ENCODE measurements at regions not wholly inside any gene's neighbourhood (a gene's known extent, or its start where the extent isn't known, plus 50 kb on each side); places are given as distances from the start of the nearest gene placed in this dataset.

DNA sequence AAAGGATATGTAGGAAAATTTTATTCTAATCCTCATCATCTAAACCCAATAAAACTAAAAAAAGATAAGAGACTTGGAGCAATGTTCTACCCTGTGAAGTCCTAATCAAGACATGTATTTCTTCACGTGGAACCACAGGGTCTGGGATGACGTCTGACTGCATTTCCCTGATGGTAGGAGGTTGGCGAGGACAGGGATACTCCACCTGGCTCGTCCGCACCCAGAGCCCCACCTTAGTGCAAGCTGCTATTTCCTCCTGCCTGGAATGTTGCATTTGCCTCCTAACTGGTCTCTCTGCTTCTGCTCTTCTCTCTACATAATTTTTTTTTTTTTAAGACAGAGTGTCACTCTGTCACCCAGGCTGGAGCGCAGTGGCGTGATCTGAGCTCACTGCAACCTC is 57.7 kb upstream of the RASGRP1 start:
- H3K36me3 ChIP-seq (replicated peaks) = no peaks in the 10 kb centered on the region
- peaks cover 3% of the 10 kb centered on the region for H3K27me3 ChIP-seq (replicated peaks)
- in situ Hi-C loops (cut with HindIII; ENCODE audit: low pct_ligation_motif_present, low sequenced_read_pairs) = no loop called here
- no peak for DNase-seq
- TF ChIP-seq, protein P1, sequence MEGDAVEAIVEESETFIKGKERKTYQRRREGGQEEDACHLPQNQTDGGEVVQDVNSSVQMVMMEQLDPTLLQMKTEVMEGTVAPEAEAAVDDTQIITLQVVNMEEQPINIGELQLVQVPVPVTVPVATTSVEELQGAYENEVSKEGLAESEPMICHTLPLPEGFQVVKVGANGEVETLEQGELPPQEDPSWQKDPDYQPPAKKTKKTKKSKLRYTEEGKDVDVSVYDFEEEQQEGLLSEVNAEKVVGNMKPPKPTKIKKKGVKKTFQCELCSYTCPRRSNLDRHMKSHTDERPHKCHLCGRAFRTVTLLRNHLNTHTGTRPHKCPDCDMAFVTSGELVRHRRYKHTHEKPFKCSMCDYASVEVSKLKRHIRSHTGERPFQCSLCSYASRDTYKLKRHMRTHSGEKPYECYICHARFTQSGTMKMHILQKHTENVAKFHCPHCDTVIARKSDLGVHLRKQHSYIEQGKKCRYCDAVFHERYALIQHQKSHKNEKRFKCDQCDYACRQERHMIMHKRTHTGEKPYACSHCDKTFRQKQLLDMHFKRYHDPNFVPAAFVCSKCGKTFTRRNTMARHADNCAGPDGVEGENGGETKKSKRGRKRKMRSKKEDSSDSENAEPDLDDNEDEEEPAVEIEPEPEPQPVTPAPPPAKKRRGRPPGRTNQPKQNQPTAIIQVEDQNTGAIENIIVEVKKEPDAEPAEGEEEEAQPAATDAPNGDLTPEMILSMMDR (IDR thresholded peaks at IDR 0.05; ENCODE audit: low read depth, low read length, missing control alignments) = no peak
- H3K27ac ChIP-seq = no peak overlapping the region
- H3K4me3 ChIP-seq (ENCODE audit: low read depth, low read length) = no peak overlapping the region

- Histone ChIP-seq H3K36me3 (replicated peaks) (no peaks in the 10 kb centered on the region), H3K27me3 (replicated peaks) (peaks cover 3% of the 10 kb centered on the region), H3K4me3 (ENCODE audit: low read depth, low read length) (no peak overlapping the region), H3K27ac (no peak overlapping the region)
- in situ Hi-C loops (cut with HindIII; ENCODE audit: low pct_ligation_motif_present, low sequenced_read_pairs) = no loop called here
- TF ChIP-seq, protein P1 (IDR thresholded peaks at IDR 0.05; ENCODE audit: low read depth, low read length, missing control alignments) = no peak
- DNase-seq = no peak
Measured at GRCh38 chr15:38622908-38623307, 58.3 kb upstream of the RASGRP1 start.

- no peak for DNase-seq
- H3K4me3 ChIP-seq (ENCODE audit: low read depth, low read length) = no peak overlapping the region
- TF ChIP-seq, protein P1 (IDR thresholded peaks at IDR 0.05; ENCODE audit: low read depth, low read length, missing control alignments) = no peak
- in situ Hi-C loops (cut with HindIII; ENCODE audit: low pct_ligation_motif_present, low sequenced_read_pairs) = no loop called here
- no peaks in the 10 kb centered on the region for H3K36me3 ChIP-seq (replicated peaks)
- no peak overlapping the region for H3K27ac ChIP-seq
- peaks cover 5% of the 10 kb centered on the region for H3K27me3 ChIP-seq (replicated peaks)
Measured at GRCh38 chr15:38623744-38624143, 59.1 kb upstream of the RASGRP1 start.

- H3K36me3 ChIP-seq (replicated peaks) = no peaks in the 10 kb centered on the region
- no peak for DNase-seq
- H3K4me3 ChIP-seq (ENCODE audit: low read depth, low read length) = no peak overlapping the region
- in situ Hi-C loops (cut with HindIII; ENCODE audit: low pct_ligation_motif_present, low sequenced_read_pairs) = no loop called here
- H3K27ac ChIP-seq = no peak overlapping the region
- peaks cover 5% of the 10 kb centered on the region for H3K27me3 ChIP-seq (replicated peaks)
- TF ChIP-seq, protein P1 (IDR thresholded peaks at IDR 0.05; ENCODE audit: low read depth, low read length, missing control alignments) = no peak
Measured at GRCh38 chr15:38624244-38625205, 59.9 kb upstream of the RASGRP1 start.

GRCh38 chr15:38625886-38626285 is 61.3 kb upstream of the RASGRP1 start:
- no peaks in the 10 kb centered on the region for H3K36me3 ChIP-seq (replicated peaks)
- no peak for DNase-seq
- H3K27me3 ChIP-seq (replicated peaks) = peaks cover 2% of the 10 kb centered on the region
- no peak overlapping the region for H3K27ac ChIP-seq
- in situ Hi-C loops (cut with HindIII; ENCODE audit: low pct_ligation_motif_present, low sequenced_read_pairs) = no loop called here
- H3K4me3 ChIP-seq (ENCODE audit: low read depth, low read length) = no peak overlapping the region
- TF ChIP-seq, protein P1 (IDR thresholded peaks at IDR 0.05; ENCODE audit: low read depth, low read length, missing control alignments) = no peak

Measured in brain microvascular endothelial cell (primary cell).